Ovary (tissue), 3 donors: ENCODE measurements at regions not wholly inside any gene's neighbourhood (a gene's known extent, or its start where the extent isn't known, plus 50 kb on each side); places are given as distances from the start of the nearest gene placed in this dataset.

Experiments used
- EP300 ChIP-seq: sonication (generic); formaldehyde crosslinking; IDR thresholded peaks from one replicate; pipeline ENCODE4 v1.6.1; 2017; ENCODE audit warnings: antibody characterized with exemption
- POLR2A ChIP-seq: fragments of 450-650 bp; IDR thresholded peaks from one replicate; pipeline ENCODE4 v1.6.1; 2017; ENCODE audit warnings: antibody characterized with exemption, mild to moderate bottlenecking, moderate library complexity
- TF ChIP-seq, protein P1 (sequence below), 3 donors: fragments of 450-650 bp in 2 of 3; fragments of 200-600 bp in 1 of 3; IDR thresholded peaks; one replicate each; pipeline versions ENCODE4 v1.5.1 to v1.8.0; 2016 to 2022; ENCODE audit warnings: antibody characterized with exemption in 3 of 3, mild to moderate bottlenecking in 1 of 3
- donor health status: DM: no; HTN: no; CAD: no.

DNA sequence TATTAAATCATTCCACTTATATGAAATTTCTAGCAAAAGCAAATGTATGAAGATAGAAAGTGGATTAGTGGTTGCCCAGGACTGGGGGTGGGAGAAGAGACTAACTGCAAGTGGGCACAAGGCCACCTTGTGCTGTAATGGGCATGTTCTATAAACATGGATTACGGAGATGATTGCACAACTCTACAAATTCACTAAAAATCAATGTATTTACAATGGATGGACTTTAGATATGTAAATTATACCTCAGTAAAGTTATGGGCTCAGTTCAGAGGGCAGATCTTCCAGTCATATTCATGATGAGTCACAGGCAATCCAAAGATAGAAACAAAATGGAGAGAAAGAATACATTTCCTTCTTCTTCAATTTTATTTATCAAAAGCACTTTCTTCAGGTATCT is 173.9 kb downstream of the NDUFA12 start:
- TF ChIP-seq EP300 = no peak
- TF ChIP-seq, protein P1, sequence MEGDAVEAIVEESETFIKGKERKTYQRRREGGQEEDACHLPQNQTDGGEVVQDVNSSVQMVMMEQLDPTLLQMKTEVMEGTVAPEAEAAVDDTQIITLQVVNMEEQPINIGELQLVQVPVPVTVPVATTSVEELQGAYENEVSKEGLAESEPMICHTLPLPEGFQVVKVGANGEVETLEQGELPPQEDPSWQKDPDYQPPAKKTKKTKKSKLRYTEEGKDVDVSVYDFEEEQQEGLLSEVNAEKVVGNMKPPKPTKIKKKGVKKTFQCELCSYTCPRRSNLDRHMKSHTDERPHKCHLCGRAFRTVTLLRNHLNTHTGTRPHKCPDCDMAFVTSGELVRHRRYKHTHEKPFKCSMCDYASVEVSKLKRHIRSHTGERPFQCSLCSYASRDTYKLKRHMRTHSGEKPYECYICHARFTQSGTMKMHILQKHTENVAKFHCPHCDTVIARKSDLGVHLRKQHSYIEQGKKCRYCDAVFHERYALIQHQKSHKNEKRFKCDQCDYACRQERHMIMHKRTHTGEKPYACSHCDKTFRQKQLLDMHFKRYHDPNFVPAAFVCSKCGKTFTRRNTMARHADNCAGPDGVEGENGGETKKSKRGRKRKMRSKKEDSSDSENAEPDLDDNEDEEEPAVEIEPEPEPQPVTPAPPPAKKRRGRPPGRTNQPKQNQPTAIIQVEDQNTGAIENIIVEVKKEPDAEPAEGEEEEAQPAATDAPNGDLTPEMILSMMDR (IDR thresholded peaks at IDR 0.05) = no peak
- no peak for TF ChIP-seq POLR2A
